Glutamatergic neuron (in vitro differentiated cells): ENCODE measurements at regions not wholly inside any gene's neighbourhood (a gene's known extent, or its start where the extent isn't known, plus 50 kb on each side); places are given as distances from the start of the nearest gene placed in this dataset.
"Not testable (repeated sequence)": the region's sequence is repeated elsewhere in the genome, so short reads cannot be mapped to it uniquely, and the experiment has no call there.

ENCODE experiments used
- DNase-seq: peaks from one replicate; pipeline ENCODE4 v3.0.0; 2022
- H3K27ac Mint-ChIP-seq: one replicate; pipeline ENCODE4 v1.8.0; 2020; ENCODE audit warnings: mild to moderate bottlenecking, mixed read lengths, inconsistent platforms; ENCODE audit not compliant: unreplicated experiment
- H3K27me3 Mint-ChIP-seq: one replicate; pipeline ENCODE4 v1.8.0; 2020; ENCODE audit warnings: mild to moderate bottlenecking, moderate library complexity, mixed read lengths, inconsistent platforms; ENCODE audit not compliant: unreplicated experiment
- H3K36me3 Mint-ChIP-seq: one replicate; pipeline ENCODE4 v1.8.0; 2020; ENCODE audit warnings: mild to moderate bottlenecking, mixed read lengths, inconsistent platforms; ENCODE audit not compliant: unreplicated experiment
- H3K4me1 Mint-ChIP-seq: one replicate; pipeline ENCODE4 v1.8.0; 2020; ENCODE audit warnings: mild to moderate bottlenecking, low read depth, mixed read lengths, inconsistent platforms; ENCODE audit not compliant: unreplicated experiment
- H3K4me3 Mint-ChIP-seq: one replicate; pipeline ENCODE4 v1.8.0; 2020; ENCODE audit warnings: mild to moderate bottlenecking, mixed read lengths, inconsistent platforms; ENCODE audit not compliant: unreplicated experiment
- H3K9me3 Mint-ChIP-seq: one replicate; pipeline ENCODE4 v1.8.0; 2020; ENCODE audit warnings: mild to moderate bottlenecking, moderate library complexity, mixed read lengths, inconsistent platforms; ENCODE audit not compliant: unreplicated experiment
- CTCF ChIP-seq: fragments of 200-600 bp; sonication (generic); IDR thresholded peaks from one replicate; pipeline ENCODE4 v1.5.0; 2021; ENCODE audit not compliant: partially characterized antibody, unreplicated experiment

GRCh38 chr3:34078418-34078817, 280.0 kb downstream of the PDCD6IP start:
- Mint-ChIP-seq H3K27me3 (no peaks in the 10 kb centered on the region), H3K4me1 (no peaks in the 10 kb centered on the region), H3K27ac (no peak overlapping the region), H3K4me3 (no peak overlapping the region), H3K36me3 (no peaks in the 10 kb centered on the region), H3K9me3 (no peaks in the 10 kb centered on the region)
- no peak for DNase-seq
- TF ChIP-seq CTCF: no peak

- not testable (repeated sequence) for DNase-seq, H3K27ac Mint-ChIP-seq, H3K9me3 Mint-ChIP-seq, H3K4me3 Mint-ChIP-seq, H3K36me3 Mint-ChIP-seq, H3K27me3 Mint-ChIP-seq, H3K4me1 Mint-ChIP-seq
These were observed 281.4 kb downstream of the PDCD6IP start for GRCh38 chr3:34079849-34080248.

GRCh38 chr3:34090379-34090778, 291.9 kb downstream of the PDCD6IP start:
- H3K4me1 Mint-ChIP-seq, H3K27me3 Mint-ChIP-seq, H3K27ac Mint-ChIP-seq, H3K9me3 Mint-ChIP-seq, DNase-seq, H3K4me3 Mint-ChIP-seq: not testable (repeated sequence)
- peaks cover 11% of the 10 kb centered on the region for H3K36me3 Mint-ChIP-seq

GRCh38 chr3:34090876-34091275, 292.4 kb downstream of the PDCD6IP start:
- TF ChIP-seq CTCF: no peak
- Mint-ChIP-seq H3K4me1 (no peaks in the 10 kb centered on the region), H3K36me3 (peaks cover 9% of the 10 kb centered on the region), H3K4me3 (no peak overlapping the region), H3K27me3 (no peaks in the 10 kb centered on the region), H3K27ac (no peak overlapping the region), H3K9me3 (peaks cover 2% of the 10 kb centered on the region)
- no peak for DNase-seq

- not testable (repeated sequence) for H3K4me3 Mint-ChIP-seq, H3K4me1 Mint-ChIP-seq, H3K9me3 Mint-ChIP-seq, H3K27me3 Mint-ChIP-seq, H3K27ac Mint-ChIP-seq, DNase-seq, H3K36me3 Mint-ChIP-seq
These were observed 295.9 kb downstream of the PDCD6IP start for GRCh38 chr3:34094280-34094679.

GRCh38 chr3:34102288-34102687, 303.9 kb downstream of the PDCD6IP start:
- peaks cover 11% of the 10 kb centered on the region for H3K36me3 Mint-ChIP-seq

More at GRCh38 chr3:34102288-34102687, 303.9 kb downstream of the PDCD6IP start:
- H3K4me1 Mint-ChIP-seq: no peaks in the 10 kb centered on the region
- no peak overlapping the region for H3K4me3 Mint-ChIP-seq
- no peak for TF ChIP-seq CTCF
- peaks cover 2% of the 10 kb centered on the region for H3K27me3 Mint-ChIP-seq
- H3K9me3 Mint-ChIP-seq: no peaks in the 10 kb centered on the region
- no peak overlapping the region for H3K27ac Mint-ChIP-seq
- no peak for DNase-seq
